ENCODE measurements at regions not wholly inside any gene's neighbourhood (a gene's known extent, or its start where the extent isn't known, plus 50 kb on each side); places are given as distances from the start of the nearest gene placed in this dataset.

DNA sequence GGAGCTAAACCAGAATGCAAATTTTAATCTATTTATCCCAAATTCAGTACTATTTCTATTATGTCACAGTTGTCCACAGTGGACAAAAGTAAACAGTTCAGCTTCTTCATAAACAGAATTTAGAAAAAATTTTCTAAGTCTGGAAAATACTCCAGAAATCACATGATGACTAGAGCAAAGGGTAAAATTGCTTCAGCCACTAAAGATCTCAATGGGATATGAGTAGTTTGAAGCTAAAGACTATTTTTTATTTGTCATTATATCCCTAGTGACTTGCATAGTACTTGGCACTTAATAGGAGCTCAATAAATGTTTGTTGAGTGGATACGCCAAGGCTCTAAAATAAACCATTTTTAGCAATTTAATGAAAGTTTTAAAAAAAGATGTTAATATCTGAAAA is 354.3 kb upstream of the AGTR1 start:
- no peak for ATAC-seq
- no peak for DNase-seq (ENCODE audit: low spot score)

GRCh38 chr3:148344521-148344920 is 353.2 kb upstream of the AGTR1 start:
- DNase-seq (ENCODE audit: low spot score), result no peak
- no peak for ATAC-seq

- ATAC-seq, result no peak
- DNase-seq (ENCODE audit: low spot score), result no peak
Measured at GRCh38 chr3:148360051-148360450, 337.7 kb upstream of the AGTR1 start.

- ATAC-seq, result no peak
- DNase-seq (ENCODE audit: low spot score), result no peak
Measured at GRCh38 chr3:148366743-148367410, 330.8 kb upstream of the AGTR1 start.

DNA sequence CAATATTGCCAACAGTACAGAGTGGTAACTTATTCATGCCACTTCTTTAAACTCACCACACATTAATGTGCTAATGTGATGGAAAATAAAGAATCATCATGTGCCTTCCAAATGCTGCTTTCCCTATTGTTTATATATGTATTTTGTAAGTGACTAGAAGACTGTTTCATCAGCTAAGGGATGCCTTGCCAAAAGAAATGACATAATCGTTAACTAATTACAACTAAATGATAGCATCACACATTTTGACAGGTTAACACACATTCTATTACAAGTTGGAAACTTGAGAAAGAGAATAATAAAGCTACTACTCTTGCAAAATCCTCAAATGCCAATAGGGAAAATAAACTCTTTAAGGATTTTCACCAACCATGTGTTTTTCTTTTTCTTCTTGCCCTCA is 329.9 kb upstream of the AGTR1 start:
- no peak for DNase-seq (ENCODE audit: low spot score)
- no peak for ATAC-seq

DNA sequence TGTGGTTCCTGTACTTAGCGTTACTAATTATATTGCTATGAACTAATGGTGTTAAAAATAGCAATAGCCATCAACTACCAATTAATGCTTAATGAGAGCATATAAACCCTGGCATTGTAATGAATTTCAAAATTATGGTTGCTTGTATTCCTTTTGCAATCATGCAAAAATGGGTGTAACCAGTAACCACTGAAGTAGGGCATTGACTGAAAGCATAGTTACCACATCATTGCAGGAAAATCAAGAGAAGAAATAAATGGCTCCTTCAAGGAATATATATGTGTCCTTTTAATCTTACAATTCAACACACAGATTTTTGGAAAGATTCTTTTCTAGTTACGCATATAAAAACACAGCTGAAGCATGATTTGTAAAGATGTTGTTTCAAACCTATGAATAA is 328.3 kb upstream of the AGTR1 start:
- DNase-seq (ENCODE audit: low spot score), result no peak
- ATAC-seq, result no peak

DNA sequence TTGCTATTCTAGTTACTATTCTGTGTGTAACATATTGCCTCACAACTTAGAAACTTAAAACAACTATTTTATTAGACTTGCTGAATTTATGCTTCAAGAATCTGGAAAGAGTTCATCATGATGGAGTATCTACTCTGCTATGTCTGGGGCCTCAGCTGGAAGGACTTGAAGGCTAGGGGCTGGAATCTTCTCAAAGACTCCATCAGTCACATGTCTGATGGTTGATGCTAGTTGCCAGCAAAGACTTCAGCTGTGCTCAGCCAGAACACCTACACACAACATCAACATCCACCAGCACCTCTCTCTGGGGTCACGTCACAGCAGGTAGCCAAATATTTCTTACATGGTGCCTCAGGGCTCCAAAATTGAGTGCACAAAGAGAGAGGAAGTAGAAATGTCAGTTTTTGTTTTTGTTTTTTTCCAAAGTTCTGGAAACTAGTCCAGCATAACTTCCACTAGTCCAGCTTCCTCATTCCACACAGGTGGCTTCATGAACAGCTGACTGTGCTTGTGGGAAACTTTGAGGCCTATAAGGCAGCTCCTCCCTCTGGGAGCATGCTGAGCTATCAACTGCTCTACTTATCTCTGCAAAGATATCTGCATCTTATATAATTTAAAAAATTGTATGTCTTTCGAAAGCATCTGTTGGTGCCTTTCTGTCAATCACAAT is 325.4 kb upstream of the AGTR1 start:
- ATAC-seq, result no peak
- no peak for DNase-seq (ENCODE audit: low spot score)

- no peak for ATAC-seq
Measured at GRCh38 chr3:148373961-148374360, 323.7 kb upstream of the AGTR1 start.

DNA sequence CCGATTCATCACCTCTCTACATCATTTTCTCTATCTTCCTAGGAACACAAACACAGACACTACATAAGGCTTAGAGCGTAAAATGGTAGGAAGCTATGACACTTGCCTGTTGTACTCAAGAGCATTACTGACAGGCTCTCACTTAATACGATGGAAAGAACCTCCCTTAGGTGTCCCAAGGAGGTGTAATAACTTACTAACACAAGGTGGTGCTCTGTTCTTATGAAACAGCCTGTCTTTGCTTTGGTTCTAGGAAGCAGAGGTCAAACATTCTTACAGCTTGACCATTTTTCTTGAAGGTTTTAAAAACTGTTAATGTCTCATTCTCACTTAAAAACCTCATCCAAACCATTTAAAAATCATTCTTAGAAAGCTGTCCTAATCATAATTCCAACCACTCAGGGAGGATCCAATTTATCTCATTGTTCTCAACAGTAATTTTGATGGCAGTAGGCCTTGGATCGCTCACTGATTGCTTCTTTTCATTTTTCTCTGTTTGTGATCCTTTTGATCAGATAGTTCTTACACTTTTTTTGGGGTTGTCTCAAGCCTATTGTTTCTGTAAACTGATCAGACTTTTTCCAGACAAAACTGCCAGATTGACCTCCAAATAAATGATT is 317.8 kb upstream of the AGTR1 start:
- peak; percentile 90 for ATAC-seq

More at GRCh38 chr3:148373961-148374360, 323.7 kb upstream of the AGTR1 start:
- DNase-seq (ENCODE audit: low spot score), result no peak

GRCh38 chr3:148381051-148381450 is 316.7 kb upstream of the AGTR1 start:
- DNase-seq (ENCODE audit: low spot score) (no peak), ATAC-seq (no peak)

More for the DNA sequence above, 317.8 kb upstream of the AGTR1 start:
- DNase-seq (ENCODE audit: low spot score), result no peak

DNA sequence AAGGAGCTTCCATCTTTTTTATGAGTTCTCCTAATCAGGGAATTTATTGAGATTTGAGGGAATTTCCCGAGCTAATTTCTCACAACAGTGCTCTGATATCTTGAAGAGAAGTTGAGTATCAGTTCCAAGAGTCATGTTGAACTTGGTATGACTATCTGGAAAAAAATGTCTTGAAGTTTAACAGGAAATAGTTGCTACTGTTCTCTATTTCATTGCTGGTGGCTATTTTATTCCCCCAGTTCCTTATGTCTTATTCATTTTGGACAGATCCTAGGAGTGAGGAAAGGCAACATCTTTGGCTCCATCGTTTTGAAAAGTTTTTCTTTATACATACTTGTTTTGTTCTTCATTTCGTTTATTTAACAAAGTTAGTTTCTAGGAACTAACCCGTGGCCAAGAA is 307.8 kb upstream of the AGTR1 start:
- no peak for DNase-seq (ENCODE audit: low spot score)
- no peak for ATAC-seq

DNA sequence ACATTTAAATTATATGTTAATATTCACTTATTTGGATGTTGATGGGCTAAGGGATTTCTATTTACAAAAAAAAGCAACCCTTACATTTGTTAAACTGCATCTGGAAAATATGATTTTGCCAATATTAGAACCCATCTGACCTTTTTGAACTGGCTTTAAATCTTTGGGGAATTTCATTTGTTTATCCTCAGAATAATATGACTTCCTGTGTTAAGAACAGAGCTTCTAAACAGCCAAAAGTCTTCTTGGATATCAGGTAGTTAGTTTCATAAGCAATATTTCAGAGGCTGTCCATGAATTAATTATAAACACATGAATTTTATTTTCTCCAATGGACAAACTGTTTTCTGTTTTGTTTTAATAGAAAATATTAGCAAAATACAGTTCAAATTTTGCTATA is 301.9 kb upstream of the AGTR1 start:
- DNase-seq (ENCODE audit: low spot score) (no peak), ATAC-seq (no peak)

GRCh38 chr3:148400754-148401153 is 296.9 kb upstream of the AGTR1 start:
- DNase-seq (ENCODE audit: low spot score) (no peak), ATAC-seq (no peak)

DNA sequence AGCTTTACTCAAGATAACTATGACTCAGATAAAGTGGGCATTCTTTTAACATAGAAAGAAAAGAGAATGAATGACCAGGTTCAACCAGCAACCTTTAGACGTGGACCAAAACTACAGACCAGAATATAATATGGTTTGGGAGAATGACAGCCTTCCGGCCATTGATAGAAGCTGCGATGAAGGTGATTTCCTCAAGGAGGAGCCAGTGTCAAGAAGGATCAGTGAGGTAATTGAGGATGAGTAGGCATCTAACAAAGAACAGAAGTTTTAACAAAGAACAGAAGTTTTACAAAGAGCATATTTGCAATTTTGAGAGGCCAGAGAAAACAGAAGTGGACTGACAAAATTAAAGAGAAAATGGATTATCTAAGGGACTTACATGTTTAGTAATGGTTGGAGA is 289.0 kb upstream of the AGTR1 start:
- no peak for ATAC-seq
- no peak for DNase-seq (ENCODE audit: low spot score)

GRCh38 chr3:148420242-148420641 is 277.5 kb upstream of the AGTR1 start:
- DNase-seq (ENCODE audit: low spot score) (no peak), ATAC-seq (no peak)

- DNase-seq (ENCODE audit: low spot score) (no peak), ATAC-seq (no peak)
Measured at GRCh38 chr3:148428862-148429605, 268.7 kb upstream of the AGTR1 start.

DNA sequence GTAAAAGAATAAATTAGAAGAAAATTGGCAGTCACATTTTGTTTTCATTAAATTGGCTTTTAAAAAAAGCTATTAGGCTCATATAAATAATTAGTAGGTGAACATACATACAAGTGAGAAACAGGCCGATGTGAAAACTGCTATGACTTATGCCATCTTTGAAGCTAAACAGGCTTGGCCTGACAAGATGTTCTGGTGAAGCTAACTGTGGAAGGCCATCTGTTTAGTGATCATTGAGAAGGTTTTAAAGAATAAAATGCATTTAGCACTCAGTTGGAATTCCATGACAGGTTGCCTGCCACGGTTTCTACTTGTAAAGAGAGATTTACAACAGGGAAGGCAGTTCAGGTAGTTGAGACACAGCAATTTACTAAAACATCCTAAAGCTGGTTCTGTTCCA is 264.0 kb upstream of the AGTR1 start:
- DNase-seq (ENCODE audit: low spot score) (no peak), ATAC-seq (no peak)

- no peak for ATAC-seq
- DNase-seq (ENCODE audit: low spot score), result no peak
Measured at GRCh38 chr3:148435534-148435933, 262.2 kb upstream of the AGTR1 start.

DNA sequence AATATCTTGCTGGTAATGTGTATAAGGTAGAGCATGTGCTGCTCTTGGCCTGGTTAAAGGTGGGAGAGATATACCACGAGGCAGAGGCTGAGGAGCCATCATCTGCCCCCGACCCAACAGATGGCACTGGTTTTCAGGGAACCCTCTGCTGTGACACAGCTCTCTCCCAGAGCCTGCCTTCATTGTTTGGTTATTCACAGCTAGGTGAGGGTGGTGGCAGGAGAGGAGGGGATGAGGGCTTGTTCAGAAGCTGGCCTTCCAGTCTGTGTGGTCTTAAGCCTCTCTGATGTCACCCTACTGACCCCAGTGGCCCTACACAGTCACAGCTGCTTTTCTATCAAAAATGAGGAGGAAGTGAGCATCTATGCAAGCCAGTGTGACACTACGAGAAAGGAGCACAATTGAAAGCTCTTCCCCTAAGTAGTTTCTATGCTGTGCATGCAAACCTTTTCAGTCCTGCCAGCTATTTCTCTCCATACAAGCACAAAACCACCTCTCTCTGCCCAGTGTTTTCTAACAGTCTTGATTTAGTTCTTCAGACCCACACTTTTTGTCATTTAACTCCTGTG is 258.4 kb upstream of the AGTR1 start:
- DNase-seq (ENCODE audit: low spot score), result no peak
- ATAC-seq, result no peak

DNA sequence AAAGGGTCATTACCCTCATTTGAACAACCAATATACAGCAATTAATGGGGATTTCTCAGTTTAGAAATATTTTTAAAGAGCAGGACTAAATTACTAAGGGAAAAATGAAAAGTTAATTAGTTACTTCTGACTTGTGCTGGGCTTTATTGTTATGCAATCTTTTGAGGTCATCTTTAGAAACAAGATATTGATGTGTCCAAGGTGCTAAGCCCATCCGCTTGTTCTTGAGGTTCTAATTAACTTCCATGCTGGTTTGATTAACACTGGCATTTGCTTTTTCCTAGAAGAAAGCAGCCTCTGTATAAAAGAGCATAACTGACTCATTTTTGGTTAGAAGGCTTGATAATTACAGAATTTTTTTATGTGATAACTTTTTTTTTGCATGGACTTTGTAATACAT is 256.5 kb upstream of the AGTR1 start:
- no peak for DNase-seq (ENCODE audit: low spot score)
- no peak for ATAC-seq

- no peak for DNase-seq (ENCODE audit: low spot score)
- ATAC-seq, result no peak
Measured at GRCh38 chr3:148450819-148451218, 246.9 kb upstream of the AGTR1 start.
